ENCODE measurements at regions not wholly inside any gene's neighbourhood (a gene's known extent, or its start where the extent isn't known, plus 50 kb on each side); places are given as distances from the start of the nearest gene placed in this dataset. TPM values are rescaled to one million over a fixed set of nuclear protein-coding genes. Genes with fewer than 3 reads are reported as not detected.

- WGBS (ENCODE audit: insufficient coverage), result 100% methylated on average over 1 of the region's 4 CpGs
- peaks cover 19% of the 10 kb centered on the region for H3K4me1 Mint-ChIP-seq
These were observed 51.6 kb upstream of the ZC3H11B start for GRCh38 chr1:219664310-219665029.

More at GRCh38 chr1:219664310-219665029, 51.6 kb upstream of the ZC3H11B start:
- Mint-ChIP-seq H3K27me3 (ENCODE audit: low read depth in 3 of 3) (peaks cover 1 to 12% (median 3%) of the 10 kb centered on the region in 3 donors), H3K4me3 (no peak overlapping the region), H3K27ac (no peak overlapping the region), H3K9me3 (peaks cover 0 to 3% (median 0%) of the 10 kb centered on the region in 7 donors), H3K36me3 (no peaks in the 10 kb centered on the region)
- DNase-seq, result no peak
- H3K27ac ChIP-seq (ENCODE audit: low read depth in 1 of 2, low read length in 2 of 2), result no peak overlapping the region
- H4K20me1 ChIP-seq (ENCODE audit: insufficient read depth, low read length), result no peaks in the 10 kb centered on the region
- peaks cover 10 to 19% of the 10 kb centered on the region in 2 donors for H3K4me1 ChIP-seq (ENCODE audit: control insufficient read depth in 1 of 2, insufficient read depth in 2 of 2, low read length in 2 of 2)
- no peak overlapping the region for H3K4me2 ChIP-seq (replicated peaks; ENCODE audit: extremely low read depth, low read length, poor library complexity, severe bottlenecking)
- H3K36me3 ChIP-seq (replicated peaks in 1 of 2; ENCODE audit: control insufficient read depth in 1 of 2, insufficient read depth in 2 of 2, low read length in 2 of 2), result no peaks in the 10 kb centered on the region
- no peak overlapping the region for H3K4me3 ChIP-seq (replicated peaks in 1 of 3; ENCODE audit: low read depth in 2 of 3, low read length in 3 of 3)
- no peaks in the 10 kb centered on the region for H3K27me3 ChIP-seq (ENCODE audit: control insufficient read depth in 2 of 2, insufficient read depth in 2 of 2, low read length in 2 of 2)
- H2AFZ ChIP-seq (ENCODE audit: insufficient read depth, low read depth, low read length, poor library complexity, severe bottlenecking), result no peak overlapping the region
- H3K9ac ChIP-seq (ENCODE audit: insufficient read depth, low read length, poor library complexity, severe bottlenecking), result no peak overlapping the region
- no peaks in the 10 kb centered on the region for H3K9me3 ChIP-seq (replicated peaks in 1 of 2; ENCODE audit: control insufficient read depth in 1 of 2, insufficient read depth in 1 of 2, low read length in 2 of 2)
- H3K79me2 ChIP-seq (ENCODE audit: insufficient read depth, low read length), result no peaks in the 10 kb centered on the region
- TF ChIP-seq CTCF (IDR thresholded peaks at IDR 0.05), result no peak
- intact Hi-C loops (cut with micrococcal nuclease), result loop anchor here in 1 of 2 donors (5.0 kb wide), 1 partner anchor 1337 kb away; no protein-coding TSS in a partner anchor

Small RNAs in the stretch of these regions (small RNA-seq; reads per million reads assigned to genes)
- not detected for gene RNA5SP76 (ENCODE audit: insufficient read length, low read depth)
